ENCODE measurements at regions not wholly inside any gene's neighbourhood (a gene's known extent, or its start where the extent isn't known, plus 50 kb on each side); places are given as distances from the start of the nearest gene placed in this dataset.

- H3K36me3 ChIP-seq = no peaks in the 10 kb centered on the region
- H3K4me2 ChIP-seq = no peak overlapping the region
- no peaks in the 10 kb centered on the region for H3K4me1 ChIP-seq
- TF ChIP-seq Cebpa-rat (IDR thresholded peaks at IDR 0.05) = no peak
- no peak overlapping the region for H3K9ac ChIP-seq
- H3K27me3 ChIP-seq = no peaks in the 10 kb centered on the region
- no peak overlapping the region for H3K27ac ChIP-seq
- H4K20me1 ChIP-seq = no peaks in the 10 kb centered on the region
- H3K4me3 ChIP-seq = no peak overlapping the region
- no peaks in the 10 kb centered on the region for H3K9me3 ChIP-seq
These were observed 58.8 kb upstream of the FIGN start for GRCh38 chr2:163794635-163795034.
